ENCODE measurements at regions not wholly inside any gene's neighbourhood (a gene's known extent, or its start where the extent isn't known, plus 50 kb on each side); places are given as distances from the start of the nearest gene placed in this dataset.

- H3K9me3 ChIP-seq (ENCODE audit: insufficient read depth, low read depth, low read length) = no peaks in the 10 kb centered on the region
- no peak overlapping the region for H3K4me3 Mint-ChIP-seq (ENCODE audit: unreplicated experiment)
- H3K36me3 Mint-ChIP-seq (ENCODE audit: low read depth, unreplicated experiment) = no peaks in the 10 kb centered on the region
- DNase-seq (ENCODE audit: low read depth) = no peak
- no peak overlapping the region for H3K4me3 ChIP-seq (ENCODE audit: insufficient read depth, low read depth, low read length)
- no peak for FAIRE-seq
- H3K9me3 Mint-ChIP-seq (ENCODE audit: unreplicated experiment) = no peaks in the 10 kb centered on the region
- H4K20me1 ChIP-seq (ENCODE audit: insufficient read depth, low read length) = no peaks in the 10 kb centered on the region
- no peak overlapping the region for H2AFZ ChIP-seq (ENCODE audit: low read depth, low read length)
- no peak overlapping the region for H3K27ac Mint-ChIP-seq (ENCODE audit: unreplicated experiment)
- no peaks in the 10 kb centered on the region for H3K79me2 ChIP-seq (ENCODE audit: insufficient read depth, low read length)
- H3K4me2 ChIP-seq (ENCODE audit: low read length) = no peak overlapping the region
- no peaks in the 10 kb centered on the region for H3K27me3 Mint-ChIP-seq (ENCODE audit: low read depth, unreplicated experiment)
- peaks cover 6% of the 10 kb centered on the region for H3K4me1 ChIP-seq (ENCODE audit: insufficient read depth, low read length)
- H3K36me3 ChIP-seq (ENCODE audit: insufficient read depth, low read length) = no peaks in the 10 kb centered on the region
- H3K9ac ChIP-seq (ENCODE audit: low read length) = no peak overlapping the region
- no peak for TF ChIP-seq EZH2 (IDR thresholded peaks at IDR 0.05; ENCODE audit: insufficient read depth, low read length)
- TF ChIP-seq, protein P1, sequence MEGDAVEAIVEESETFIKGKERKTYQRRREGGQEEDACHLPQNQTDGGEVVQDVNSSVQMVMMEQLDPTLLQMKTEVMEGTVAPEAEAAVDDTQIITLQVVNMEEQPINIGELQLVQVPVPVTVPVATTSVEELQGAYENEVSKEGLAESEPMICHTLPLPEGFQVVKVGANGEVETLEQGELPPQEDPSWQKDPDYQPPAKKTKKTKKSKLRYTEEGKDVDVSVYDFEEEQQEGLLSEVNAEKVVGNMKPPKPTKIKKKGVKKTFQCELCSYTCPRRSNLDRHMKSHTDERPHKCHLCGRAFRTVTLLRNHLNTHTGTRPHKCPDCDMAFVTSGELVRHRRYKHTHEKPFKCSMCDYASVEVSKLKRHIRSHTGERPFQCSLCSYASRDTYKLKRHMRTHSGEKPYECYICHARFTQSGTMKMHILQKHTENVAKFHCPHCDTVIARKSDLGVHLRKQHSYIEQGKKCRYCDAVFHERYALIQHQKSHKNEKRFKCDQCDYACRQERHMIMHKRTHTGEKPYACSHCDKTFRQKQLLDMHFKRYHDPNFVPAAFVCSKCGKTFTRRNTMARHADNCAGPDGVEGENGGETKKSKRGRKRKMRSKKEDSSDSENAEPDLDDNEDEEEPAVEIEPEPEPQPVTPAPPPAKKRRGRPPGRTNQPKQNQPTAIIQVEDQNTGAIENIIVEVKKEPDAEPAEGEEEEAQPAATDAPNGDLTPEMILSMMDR (IDR thresholded peaks at IDR 0.05; ENCODE audit: insufficient read depth, low read depth, low read length) = no peak
- H3K27ac ChIP-seq (ENCODE audit: low read depth, low read length) = no peak overlapping the region
- peaks cover 16% of the 10 kb centered on the region for H3K4me1 Mint-ChIP-seq (ENCODE audit: low read depth, unreplicated experiment)
- H3K27me3 ChIP-seq (ENCODE audit: insufficient read depth, low read length) = no peaks in the 10 kb centered on the region
Measured at GRCh38 chr5:67576112-67576511, 379.5 kb upstream of the CD180 start.

DNA sequence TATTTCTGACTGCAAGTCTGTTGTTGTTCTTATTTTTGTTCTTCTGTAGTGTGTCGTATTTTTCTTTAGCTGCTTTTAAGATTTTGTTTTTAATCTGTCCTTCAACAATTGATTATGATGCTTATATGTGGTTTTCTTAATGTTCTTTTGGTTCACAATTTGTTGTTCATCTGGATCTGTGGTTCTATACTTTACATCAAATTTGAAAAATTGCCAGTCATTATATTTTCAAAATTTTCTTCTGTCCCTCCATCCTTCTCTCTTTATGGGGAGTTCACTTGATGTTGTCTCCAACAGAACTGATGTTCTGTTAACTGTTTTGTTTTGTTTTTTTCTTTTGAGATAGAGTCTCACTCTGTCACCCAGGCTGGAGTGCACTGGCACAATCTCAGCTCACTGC is 378.5 kb upstream of the CD180 start:
- H3K27ac Mint-ChIP-seq (ENCODE audit: unreplicated experiment) = no peak overlapping the region
- TF ChIP-seq, protein P1 (IDR thresholded peaks at IDR 0.05; ENCODE audit: insufficient read depth, low read depth, low read length) = no peak
- TF ChIP-seq EZH2 (IDR thresholded peaks at IDR 0.05; ENCODE audit: insufficient read depth, low read length) = no peak

DNA sequence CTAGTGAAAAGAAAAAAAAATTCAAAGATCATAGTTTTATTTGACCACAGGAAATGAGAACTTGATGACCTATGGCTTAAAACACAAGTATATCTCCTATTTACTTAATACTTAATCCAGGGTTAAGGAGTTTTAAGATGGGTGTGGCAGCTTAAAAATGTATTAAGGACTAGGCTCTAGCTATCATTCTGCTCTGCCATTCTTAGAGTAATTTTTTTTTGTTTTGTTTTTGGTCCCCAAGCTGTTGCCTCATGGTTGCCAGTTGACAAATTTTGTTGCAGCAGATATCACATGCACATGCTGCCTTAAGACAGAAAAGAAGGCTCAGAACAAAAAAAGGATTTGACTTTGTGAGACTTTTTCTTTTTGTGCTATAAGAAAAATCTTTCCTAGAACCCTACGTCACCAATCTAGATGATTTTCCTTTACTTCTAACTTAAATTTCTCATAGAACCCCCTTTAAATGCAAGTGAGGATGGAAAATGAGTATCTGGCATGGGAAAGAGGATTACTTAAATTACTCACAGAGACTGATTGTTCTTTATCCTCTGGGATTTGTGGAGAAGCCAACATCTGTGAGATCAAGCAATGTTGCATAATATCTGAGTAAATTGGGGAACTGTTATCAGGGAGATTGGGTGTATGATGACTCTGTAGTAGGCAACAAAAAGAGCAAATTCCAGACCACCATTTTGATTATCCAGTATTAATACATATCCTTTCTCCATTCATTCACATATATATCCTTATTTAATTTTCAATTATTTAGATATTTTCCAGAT is 364.7 kb upstream of the CD180 start:
- Mint-ChIP-seq H3K27ac (ENCODE audit: unreplicated experiment) (no peak overlapping the region), H3K9me3 (ENCODE audit: unreplicated experiment) (peaks cover 11% of the 10 kb centered on the region), H3K36me3 (ENCODE audit: low read depth, unreplicated experiment) (peaks cover 2% of the 10 kb centered on the region), H3K4me1 (ENCODE audit: low read depth, unreplicated experiment) (no peaks in the 10 kb centered on the region), H3K4me3 (ENCODE audit: unreplicated experiment) (no peak overlapping the region), H3K27me3 (ENCODE audit: low read depth, unreplicated experiment) (no peaks in the 10 kb centered on the region)
- H3K4me1 ChIP-seq (ENCODE audit: insufficient read depth, low read length) = no peaks in the 10 kb centered on the region
- TF ChIP-seq, protein P1 (IDR thresholded peaks at IDR 0.05; ENCODE audit: insufficient read depth, low read depth, low read length) = no peak
- TF ChIP-seq EZH2 (IDR thresholded peaks at IDR 0.05; ENCODE audit: insufficient read depth, low read length) = no peak
- FAIRE-seq (no peak), DNase-seq (ENCODE audit: low read depth) (no peak)
- H3K36me3 ChIP-seq (ENCODE audit: insufficient read depth, low read length) = no peaks in the 10 kb centered on the region
- H3K9ac ChIP-seq (ENCODE audit: low read length) = no peak overlapping the region
- no peak overlapping the region for H3K27ac ChIP-seq (ENCODE audit: low read depth, low read length)
- no peaks in the 10 kb centered on the region for H3K9me3 ChIP-seq (ENCODE audit: insufficient read depth, low read depth, low read length)
- no peaks in the 10 kb centered on the region for H3K27me3 ChIP-seq (ENCODE audit: insufficient read depth, low read length)
- H3K4me3 ChIP-seq (ENCODE audit: insufficient read depth, low read depth, low read length) = no peak overlapping the region
- no peaks in the 10 kb centered on the region for H4K20me1 ChIP-seq (ENCODE audit: insufficient read depth, low read length)
- no peaks in the 10 kb centered on the region for H3K79me2 ChIP-seq (ENCODE audit: insufficient read depth, low read length)
- H2AFZ ChIP-seq (ENCODE audit: low read depth, low read length) = no peak overlapping the region
- H3K4me2 ChIP-seq (ENCODE audit: low read length) = no peak overlapping the region

More for the DNA sequence above, 378.5 kb upstream of the CD180 start:
- Histone ChIP-seq H3K36me3 (ENCODE audit: insufficient read depth, low read length) (no peaks in the 10 kb centered on the region), H3K9ac (ENCODE audit: low read length) (no peak overlapping the region), H3K4me3 (ENCODE audit: insufficient read depth, low read depth, low read length) (no peak overlapping the region), H3K4me2 (ENCODE audit: low read length) (no peak overlapping the region), H2AFZ (ENCODE audit: low read depth, low read length) (no peak overlapping the region), H3K27me3 (ENCODE audit: insufficient read depth, low read length) (no peaks in the 10 kb centered on the region), H3K4me1 (ENCODE audit: insufficient read depth, low read length) (peaks cover 6% of the 10 kb centered on the region), H3K9me3 (ENCODE audit: insufficient read depth, low read depth, low read length) (no peaks in the 10 kb centered on the region), H3K79me2 (ENCODE audit: insufficient read depth, low read length) (no peaks in the 10 kb centered on the region), H4K20me1 (ENCODE audit: insufficient read depth, low read length) (no peaks in the 10 kb centered on the region), H3K27ac (ENCODE audit: low read depth, low read length) (no peak overlapping the region)
- peaks cover 15% of the 10 kb centered on the region for H3K4me1 Mint-ChIP-seq (ENCODE audit: low read depth, unreplicated experiment)
- H3K9me3 Mint-ChIP-seq (ENCODE audit: unreplicated experiment) = no peaks in the 10 kb centered on the region
- DNase-seq (ENCODE audit: low read depth) = no peak
- H3K27me3 Mint-ChIP-seq (ENCODE audit: low read depth, unreplicated experiment) = no peaks in the 10 kb centered on the region
- no peak overlapping the region for H3K4me3 Mint-ChIP-seq (ENCODE audit: unreplicated experiment)
- FAIRE-seq = no peak
- no peaks in the 10 kb centered on the region for H3K36me3 Mint-ChIP-seq (ENCODE audit: low read depth, unreplicated experiment)

Measured in astrocyte (in vitro differentiated cells and primary cell).